Esophagus mucosa (tissue), 1 donor: ENCODE measurements at regions not wholly inside any gene's neighbourhood (a gene's known extent, or its start where the extent isn't known, plus 50 kb on each side); places are given as distances from the start of the nearest gene placed in this dataset.
A peak's percentile ranks its signal among the peaks of the same experiment; 100 is the strongest.

Experiments
- ATAC-seq: fragments of 200-7000 bp; cut with Tn5 transposase; one replicate; pipeline ENCODE4 v1.9.1; 2020
- donor health status: DM: yes; HTN: yes; CAD: no.

- no peak for ATAC-seq
Measured at GRCh38 chr7:51658684-51659083, 342.1 kb upstream of the COBL start.

GRCh38 chr7:51647931-51648351 is 331.3 kb upstream of the COBL start:
- peak; percentile 70 for ATAC-seq

- no peak for ATAC-seq
Measured at GRCh38 chr7:51647486-51647885, 330.9 kb upstream of the COBL start.

GRCh38 chr7:51645702-51646298 is 329.2 kb upstream of the COBL start:
- ATAC-seq, result no peak

GRCh38 chr7:51645255-51645654 is 328.6 kb upstream of the COBL start:
- ATAC-seq, result no peak

- ATAC-seq, result no peak
Measured at GRCh38 chr7:51644216-51644615, 327.6 kb upstream of the COBL start.

GRCh38 chr7:51640841-51641240 is 324.2 kb upstream of the COBL start:
- no peak for ATAC-seq

GRCh38 chr7:51639661-51640334 is 323.2 kb upstream of the COBL start:
- no peak for ATAC-seq

- ATAC-seq, result no peak
Measured at GRCh38 chr7:51636503-51636902, 319.9 kb upstream of the COBL start.

- ATAC-seq, result no peak
Measured at GRCh38 chr7:51635775-51636174, 319.2 kb upstream of the COBL start.

- no peak for ATAC-seq
Measured at GRCh38 chr7:51634538-51634937, 317.9 kb upstream of the COBL start.

- ATAC-seq, result no peak
Measured at GRCh38 chr7:51634025-51634424, 317.4 kb upstream of the COBL start.

- ATAC-seq, result no peak
Measured at GRCh38 chr7:51633596-51633995, 317.0 kb upstream of the COBL start.

GRCh38 chr7:51633006-51633405 is 316.4 kb upstream of the COBL start:
- ATAC-seq, result no peak

- ATAC-seq, result no peak
Measured at GRCh38 chr7:51630933-51631332, 314.3 kb upstream of the COBL start.

- ATAC-seq, result no peak
Measured at GRCh38 chr7:51629206-51629605, 312.6 kb upstream of the COBL start.

GRCh38 chr7:51621956-51622355 is 305.3 kb upstream of the COBL start:
- ATAC-seq, result no peak

GRCh38 chr7:51620706-51621105 is 304.1 kb upstream of the COBL start:
- ATAC-seq, result no peak

- ATAC-seq, result no peak
Measured at GRCh38 chr7:51619880-51620279, 303.3 kb upstream of the COBL start.

- ATAC-seq, result no peak
Measured at GRCh38 chr7:51617686-51618085, 301.1 kb upstream of the COBL start.

GRCh38 chr7:51613911-51614357 is 297.3 kb upstream of the COBL start:
- no peak for ATAC-seq

- no peak for ATAC-seq
Measured at GRCh38 chr7:51611937-51612336, 295.3 kb upstream of the COBL start.

GRCh38 chr7:51607447-51607846 is 290.8 kb upstream of the COBL start:
- ATAC-seq, result no peak

GRCh38 chr7:51606601-51607154 is 290.1 kb upstream of the COBL start:
- no peak for ATAC-seq
